HL-60 (cell line): ENCODE measurements at regions not wholly inside any gene's neighbourhood (a gene's known extent, or its start where the extent isn't known, plus 50 kb on each side); places are given as distances from the start of the nearest gene placed in this dataset.
"Not testable (repeated sequence)": the region's sequence is repeated elsewhere in the genome, so short reads cannot be mapped to it uniquely, and the experiment has no call there.

Experiments used
- DNase-seq, 2 experiments: peaks; one replicate each; pipeline ENCODE4 v3.0.0-alpha.2; 2010 to 2020; ENCODE audit warnings: low read depth in 1 of 2, low spot score in 1 of 2
- H3K27ac ChIP-seq: fragments of 250-450 bp; sonication (Bioruptor Pico); replicated peaks from 2 replicates; pipeline ENCODE4 v1.5.1; 2020; ENCODE audit warnings: mild to moderate bottlenecking, moderate library complexity
- H3K27me3 ChIP-seq: fragments of 250-450 bp; sonication (Bioruptor Pico); 2 replicates; pipeline ENCODE4 v1.5.1; 2021; ENCODE audit warnings: mild to moderate bottlenecking, moderate library complexity; ENCODE audit not compliant: insufficient read depth, poor library complexity, severe bottlenecking
- H3K4me3 ChIP-seq: replicated peaks from 2 replicates; pipeline ENCODE4 v1.5.1; 2011; ENCODE audit warnings: mild to moderate bottlenecking, control low read depth, low read length; ENCODE audit not compliant: insufficient read depth
- CTCF ChIP-seq: IDR thresholded peaks from one replicate; pipeline ENCODE4 v1.5.1; 2011; ENCODE audit warnings: low read length, control low read depth, inconsistent platforms; ENCODE audit not compliant: insufficient read depth
- GABPA ChIP-seq: IDR thresholded peaks from 2 replicates; pipeline ENCODE4 v1.6.1; 2012; ENCODE audit warnings: low read depth
- POLR2AphosphoS5 ChIP-seq: IDR thresholded peaks from 2 replicates; pipeline ENCODE4 v1.6.1; 2012; ENCODE audit warnings: low read depth
- REST ChIP-seq: IDR thresholded peaks from 2 replicates; pipeline ENCODE4 v1.6.1; 2012; ENCODE audit warnings: low read depth; ENCODE audit not compliant: insufficient replicate concordance
- SPI1 ChIP-seq: IDR thresholded peaks from 2 replicates; pipeline ENCODE4 v1.6.1; 2012; ENCODE audit warnings: low read depth, mild to moderate bottlenecking, borderline replicate concordance

- Histone ChIP-seq H3K4me3 (no peak overlapping the region), H3K27me3 (no peaks in the 10 kb centered on the region), H3K27ac (no peak overlapping the region)
- TF ChIP-seq REST (no peak), POLR2AphosphoS5 (no peak), SPI1 (no peak), GABPA (no peak), CTCF (no peak)
- DNase-seq, result no peak
Measured at GRCh38 chr14:34050606-34051005, 99.7 kb upstream of the EGLN3 start.

- no peak overlapping the region for H3K27ac ChIP-seq
- TF ChIP-seq GABPA (no peak), POLR2AphosphoS5 (no peak), REST (no peak), SPI1 (no peak), CTCF (no peak)
Measured at GRCh38 chr14:34049790-34050189, 98.9 kb upstream of the EGLN3 start.

GRCh38 chr14:34049187-34049586 is 98.3 kb upstream of the EGLN3 start:
- DNase-seq, H3K4me3 ChIP-seq: not testable (repeated sequence)

More at GRCh38 chr14:34049790-34050189, 98.9 kb upstream of the EGLN3 start:
- DNase-seq, result no peak
- H3K27me3 ChIP-seq, result no peaks in the 10 kb centered on the region
- H3K4me3 ChIP-seq, result no peak overlapping the region

GRCh38 chr14:34046799-34047520 is 96.1 kb upstream of the EGLN3 start:
- no peaks in the 10 kb centered on the region for H3K27me3 ChIP-seq
- no peak overlapping the region for H3K27ac ChIP-seq
- TF ChIP-seq REST (no peak), SPI1 (no peak), GABPA (no peak), CTCF (no peak), POLR2AphosphoS5 (no peak)
- H3K4me3 ChIP-seq, result no peak overlapping the region
- no peak for DNase-seq

More at GRCh38 chr14:34049187-34049586, 98.3 kb upstream of the EGLN3 start:
- not testable (repeated sequence) for H3K27ac ChIP-seq, H3K27me3 ChIP-seq
